NCI-H1105 treated with DMSO at 0.1 percent for 48 hours (cell line): ENCODE measurements at regions not wholly inside any gene's neighbourhood (a gene's known extent, or its start where the extent isn't known, plus 50 kb on each side); places are given as distances from the start of the nearest gene placed in this dataset.

ENCODE experiments used
- DNase-seq: peaks from one replicate; lab custom pipeline; 2025; lab: John Stamatoyannopoulos, UW

- DNase-seq: no peak
Observed at GRCh38 chr6:121499666-121500065, 64.2 kb downstream of the GJA1 start.

- DNase-seq: no peak
Observed at GRCh38 chr6:121503589-121503991, 68.1 kb downstream of the GJA1 start.

- no peak for DNase-seq
Observed at GRCh38 chr6:121504227-121504626, 68.8 kb downstream of the GJA1 start.

GRCh38 chr6:121505284-121505683 lies 69.8 kb downstream of the GJA1 start:
- DNase-seq: no peak

- no peak for DNase-seq
Observed at GRCh38 chr6:121506761-121507754, 71.6 kb downstream of the GJA1 start.

GRCh38 chr6:121510568-121511177 lies 75.2 kb downstream of the GJA1 start:
- no peak for DNase-seq

GRCh38 chr6:121515630-121516265 lies 80.3 kb downstream of the GJA1 start:
- DNase-seq: no peak

- no peak for DNase-seq
Observed at GRCh38 chr6:121516331-121516730, 80.9 kb downstream of the GJA1 start.

- no peak for DNase-seq
Observed at GRCh38 chr6:121520337-121521163, 85.1 kb downstream of the GJA1 start.

GRCh38 chr6:121521164-121521555 lies 85.7 kb downstream of the GJA1 start:
- no peak for DNase-seq

- DNase-seq: no peak
Observed at GRCh38 chr6:121522265-121522664, 86.8 kb downstream of the GJA1 start.

- no peak for DNase-seq
Observed at GRCh38 chr6:121522771-121523386, 87.4 kb downstream of the GJA1 start.

- DNase-seq: no peak
Observed at GRCh38 chr6:121523628-121524027, 88.2 kb downstream of the GJA1 start.

GRCh38 chr6:121526282-121526681 lies 90.8 kb downstream of the GJA1 start:
- DNase-seq: no peak

- peak; percentile 92 for DNase-seq
Observed at GRCh38 chr6:121531658-121532169, 96.3 kb downstream of the GJA1 start.

GRCh38 chr6:121533321-121533841 lies 97.9 kb downstream of the GJA1 start:
- peak; percentile 99 for DNase-seq

- no peak for DNase-seq
Observed at GRCh38 chr6:121535777-121536176, 100.3 kb downstream of the GJA1 start.

- DNase-seq: no peak
Observed at GRCh38 chr6:121536345-121536744, 100.9 kb downstream of the GJA1 start.

GRCh38 chr6:121539439-121539838 lies 104.0 kb downstream of the GJA1 start:
- no peak for DNase-seq

GRCh38 chr6:121540210-121540609 lies 104.8 kb downstream of the GJA1 start:
- peak; percentile 83 for DNase-seq

GRCh38 chr6:121544691-121545090 lies 109.2 kb downstream of the GJA1 start:
- DNase-seq: no peak
